ENCODE measurements at regions not wholly inside any gene's neighbourhood (a gene's known extent, or its start where the extent isn't known, plus 50 kb on each side); places are given as distances from the start of the nearest gene placed in this dataset.

DNA sequence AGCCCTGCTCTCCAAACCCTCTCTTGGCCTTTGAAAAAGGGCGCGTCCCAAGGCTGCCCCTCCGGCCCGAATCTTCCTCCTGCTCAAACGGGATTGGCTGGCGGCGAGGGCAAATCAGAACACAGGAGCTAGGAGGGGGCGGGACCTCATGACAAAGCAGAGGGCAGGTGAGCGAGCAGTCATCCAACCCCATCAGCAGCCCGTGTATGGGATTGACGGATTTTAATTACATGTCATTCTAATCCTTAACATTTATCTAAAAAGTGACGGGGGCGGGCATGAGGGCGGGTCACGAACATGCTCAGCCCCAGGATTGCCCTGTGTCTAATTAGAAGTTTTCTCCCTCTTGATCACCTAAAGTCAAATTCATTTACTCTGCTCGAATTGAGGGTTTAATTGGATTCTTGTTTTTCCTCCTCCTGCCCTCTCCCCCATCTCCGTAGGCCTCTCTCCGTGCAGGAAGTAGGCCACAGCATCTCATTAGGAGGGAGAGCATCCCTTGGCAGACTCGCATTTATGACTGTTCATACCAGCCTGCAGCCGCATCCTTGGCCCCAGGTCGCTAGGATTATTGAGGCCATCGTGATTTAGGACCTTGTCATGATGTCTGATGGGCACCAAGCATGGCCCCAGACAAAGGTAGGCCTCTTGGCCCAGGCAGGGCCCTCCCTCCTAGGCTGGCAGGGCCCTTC lies 147.1 kb downstream of the CHST1 start:
- ATAC-seq: no peak

DNA sequence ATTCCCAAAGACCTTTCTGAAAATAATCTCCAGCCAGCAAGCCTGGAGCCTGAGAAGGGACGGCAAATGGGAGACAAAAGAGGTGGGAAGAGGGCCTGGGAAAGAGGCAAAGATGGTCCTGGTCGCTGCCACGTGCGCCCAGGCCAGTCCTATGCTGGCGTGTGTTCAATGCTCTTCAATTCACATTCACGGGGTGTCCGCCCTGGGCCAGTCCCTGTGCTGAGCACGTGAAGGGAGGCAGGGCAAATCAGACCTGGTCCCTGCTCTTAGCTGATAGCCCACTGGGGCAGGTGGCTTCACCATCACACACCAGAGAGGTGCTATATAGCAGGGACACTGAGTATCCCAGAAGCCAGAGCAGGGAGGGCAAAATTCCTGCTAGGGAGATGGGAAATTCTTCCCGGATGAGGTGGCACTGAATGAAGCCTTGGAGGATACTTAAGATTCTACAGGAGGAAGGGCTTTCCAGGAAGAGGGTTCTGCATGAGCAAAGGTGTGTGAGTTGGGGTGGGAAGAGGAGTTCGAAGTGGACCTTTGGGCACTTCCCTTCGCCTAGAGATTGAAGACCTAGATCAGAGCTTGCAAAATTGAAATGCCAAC lies 148.2 kb downstream of the CHST1 start:
- ATAC-seq: no peak

DNA sequence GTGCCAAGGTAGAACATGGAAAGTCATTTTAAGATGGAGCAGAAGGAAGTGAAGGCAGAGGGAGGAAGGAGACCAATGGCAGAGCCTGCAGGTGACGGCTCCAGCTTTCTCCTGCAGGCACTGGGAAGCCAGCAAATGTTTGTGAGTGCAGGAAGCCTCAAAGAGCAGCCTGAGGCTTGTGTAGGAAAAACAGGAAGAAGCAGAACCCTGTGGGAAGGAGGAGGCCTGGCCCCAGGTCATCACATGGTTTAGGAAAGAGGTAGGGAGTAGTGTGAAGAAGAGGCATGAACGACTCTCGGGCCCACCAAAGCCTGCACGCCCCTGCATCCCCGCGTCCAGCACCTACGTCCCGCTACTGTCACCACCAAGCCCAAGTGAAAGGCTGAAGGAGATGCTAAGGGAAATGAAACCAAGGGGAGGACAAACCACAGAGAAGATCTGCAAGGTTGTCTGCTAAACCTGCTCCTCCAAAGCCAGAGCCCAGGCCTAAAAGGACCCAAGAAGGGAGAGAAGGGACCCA lies 151.5 kb downstream of the CHST1 start:
- no peak for ATAC-seq

DNA sequence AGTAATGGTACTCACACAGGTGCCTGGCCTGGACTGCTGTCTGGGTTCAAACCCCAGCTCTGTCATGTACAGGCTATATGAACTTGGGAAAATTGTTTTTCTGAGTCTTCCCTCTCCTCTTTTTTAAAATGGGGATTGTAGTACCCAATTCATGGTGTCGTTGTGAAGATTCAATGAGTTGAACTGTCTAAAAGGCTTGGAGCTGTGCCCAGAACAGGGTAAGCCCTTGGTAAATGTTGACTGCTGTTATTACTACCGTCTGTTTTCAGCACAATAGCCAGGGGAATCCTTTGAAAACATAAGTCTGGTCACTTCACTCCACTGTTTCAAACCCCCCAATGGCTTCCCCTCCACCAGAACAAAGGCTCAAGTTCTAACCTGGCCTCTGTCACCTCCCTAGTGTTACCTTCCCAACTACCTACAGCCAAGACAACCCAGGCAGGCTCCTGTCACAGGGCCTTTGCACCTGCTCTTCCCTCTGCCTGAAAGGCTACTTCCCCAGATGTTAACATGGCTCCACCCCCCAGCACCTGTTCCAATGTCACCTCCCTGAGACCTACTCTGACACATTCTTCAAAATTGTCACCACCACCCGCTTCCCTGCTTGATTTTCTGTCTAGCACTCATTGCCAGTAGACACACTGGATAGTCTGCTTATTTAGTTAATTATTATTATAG lies 152.8 kb downstream of the CHST1 start:
- ATAC-seq: no peak

DNA sequence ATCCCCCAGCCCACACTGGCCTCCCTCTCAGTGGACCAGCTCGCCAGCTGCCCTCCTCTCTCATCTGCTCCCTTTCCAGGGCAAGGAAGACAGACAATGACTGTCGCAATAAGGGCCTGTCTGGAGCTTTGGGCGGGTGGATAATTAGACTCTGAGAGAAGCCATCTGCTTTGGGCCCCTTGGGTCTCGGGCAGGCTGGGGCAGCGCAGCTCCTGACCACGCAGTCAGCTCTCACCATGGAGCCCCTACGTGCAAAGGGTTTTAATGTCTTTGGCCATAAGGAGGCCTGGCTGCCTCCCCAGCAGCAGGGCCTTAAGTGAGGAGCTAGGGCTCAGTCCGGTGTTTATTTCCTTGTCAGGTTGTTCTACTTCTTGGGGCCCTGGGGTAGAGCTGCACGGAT lies 153.9 kb downstream of the CHST1 start:
- ATAC-seq: no peak

DNA sequence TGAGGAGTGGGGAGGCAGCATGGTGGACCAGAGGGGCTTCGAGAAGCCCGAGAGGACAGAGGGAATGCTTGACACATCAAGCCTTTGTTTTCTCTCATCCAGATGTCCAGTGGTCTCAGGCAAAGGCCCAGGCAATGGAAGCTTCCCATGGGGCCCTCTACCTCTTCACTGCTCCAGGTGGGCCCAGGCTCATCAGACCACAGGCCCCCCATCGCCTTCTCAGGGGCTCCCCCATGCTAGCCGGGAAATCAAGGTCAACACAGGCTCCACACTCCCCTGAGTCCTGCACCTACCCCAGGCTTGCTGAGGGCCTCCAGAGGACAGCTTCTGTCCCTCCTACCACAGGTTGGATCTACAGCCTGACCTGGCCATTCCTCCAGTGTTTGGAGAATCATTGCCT lies 157.5 kb downstream of the CHST1 start:
- no peak for ATAC-seq

DNA sequence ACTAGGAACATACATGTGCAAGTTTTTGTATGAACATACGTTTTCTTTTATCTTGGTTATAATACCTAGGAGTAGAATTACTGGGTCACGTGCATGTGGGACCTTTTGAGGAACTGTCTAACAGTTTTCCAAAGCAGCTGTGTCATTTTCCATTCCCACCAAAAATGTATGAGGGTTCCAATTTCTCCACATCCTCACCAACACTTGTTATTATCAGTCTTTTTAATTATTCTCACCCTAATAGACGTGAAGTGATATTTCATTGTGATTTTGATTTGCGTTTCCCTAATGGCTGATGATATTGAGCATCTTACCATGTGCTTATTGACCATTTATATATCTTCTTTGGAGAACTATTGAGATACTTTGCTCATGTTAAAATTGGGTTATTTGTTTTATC lies 162.1 kb downstream of the CHST1 start:
- no peak for ATAC-seq

DNA sequence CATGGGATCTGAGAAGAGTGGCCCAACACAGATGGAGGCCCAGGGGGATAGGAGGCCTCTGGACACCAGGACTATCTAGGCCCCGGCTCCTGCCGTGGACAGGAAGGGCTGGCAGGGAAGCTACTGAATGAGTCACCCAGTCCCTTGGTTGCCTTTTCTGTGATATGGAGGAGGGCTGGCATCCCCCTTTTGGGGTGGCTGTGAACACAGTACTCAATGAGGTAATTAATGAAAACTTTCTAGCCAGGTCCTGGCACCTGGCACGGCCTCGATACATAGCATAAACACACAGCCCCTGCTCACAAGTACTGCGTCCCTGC lies 163.2 kb downstream of the CHST1 start:
- no peak for ATAC-seq

DNA sequence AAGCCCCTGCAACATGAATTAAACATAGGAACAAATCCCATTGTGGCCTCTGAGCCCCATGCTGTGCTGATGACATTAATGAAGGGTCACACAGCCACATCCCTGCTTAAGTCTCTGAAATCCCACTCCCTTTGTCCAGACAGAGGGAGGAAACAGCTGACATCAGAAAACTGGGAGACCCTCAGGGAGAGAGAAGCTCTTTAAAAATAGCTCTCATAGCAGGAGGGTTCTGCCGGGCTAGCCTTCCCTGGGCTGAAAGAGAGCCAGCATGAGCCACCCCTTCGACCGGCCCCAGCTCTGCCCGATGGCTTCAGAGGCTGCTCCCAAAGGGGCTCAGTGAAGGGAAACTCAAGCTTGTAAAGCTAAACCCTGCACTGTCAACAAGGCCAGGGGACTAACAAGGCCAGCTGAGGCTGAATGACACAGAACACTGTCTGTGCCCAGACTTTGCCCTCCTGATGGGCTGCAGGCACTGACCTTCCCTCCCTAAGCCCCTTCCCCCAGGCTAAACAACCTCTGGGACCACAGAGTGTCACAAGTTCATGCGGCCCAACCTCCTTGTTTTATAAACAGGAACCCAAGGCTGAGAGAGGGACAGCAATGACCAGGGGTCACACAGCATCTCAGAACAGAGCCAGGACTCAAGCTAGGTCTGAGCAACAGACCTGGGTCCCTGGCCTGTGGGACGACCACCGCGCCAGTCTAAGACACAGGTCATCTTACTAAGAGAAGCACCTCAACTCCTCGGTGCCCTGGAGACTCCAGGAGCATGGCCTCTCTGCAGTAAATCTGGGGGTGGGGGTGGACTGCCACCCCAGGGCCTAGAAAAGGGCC lies 163.8 kb downstream of the CHST1 start:
- no peak for ATAC-seq

DNA sequence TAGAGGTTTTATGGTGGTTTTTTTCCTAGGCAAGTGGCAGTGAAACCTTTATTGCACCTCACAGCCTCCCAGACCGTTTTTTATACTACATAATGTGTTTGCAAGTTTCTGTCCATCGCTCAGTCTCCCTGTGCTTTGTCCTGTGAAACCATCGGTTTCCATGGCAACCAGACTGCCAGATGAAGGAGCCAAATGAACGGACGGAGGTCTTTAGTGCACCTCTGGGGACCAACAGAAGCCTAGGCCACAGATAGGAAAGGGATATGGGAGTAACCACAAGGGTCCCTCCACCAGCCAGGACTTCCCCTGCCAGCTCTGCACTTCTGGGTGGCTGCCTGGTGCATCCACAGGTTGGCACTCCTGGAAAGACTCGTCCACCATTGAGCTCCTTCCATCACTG lies 165.0 kb downstream of the CHST1 start:
- no peak for ATAC-seq

DNA sequence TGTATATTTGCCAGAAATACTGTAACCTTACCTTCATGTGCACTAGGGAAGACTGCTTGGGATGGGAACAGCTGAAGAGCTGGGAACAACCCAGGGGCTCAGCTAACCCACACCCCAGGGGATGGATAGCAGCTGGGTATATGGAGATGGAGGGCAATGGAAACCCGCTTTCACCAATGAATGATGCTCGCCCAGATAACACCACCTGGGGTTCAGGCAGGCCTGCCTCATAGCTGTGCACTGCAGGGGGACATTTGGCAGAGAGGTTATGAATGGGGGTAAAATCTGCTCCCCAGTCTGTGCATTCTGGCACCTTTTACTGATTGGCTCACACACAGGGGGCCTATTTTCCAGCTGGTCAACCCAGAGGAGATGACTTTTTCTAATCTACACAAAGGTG lies 170.7 kb downstream of the CHST1 start:
- ATAC-seq: no peak

DNA sequence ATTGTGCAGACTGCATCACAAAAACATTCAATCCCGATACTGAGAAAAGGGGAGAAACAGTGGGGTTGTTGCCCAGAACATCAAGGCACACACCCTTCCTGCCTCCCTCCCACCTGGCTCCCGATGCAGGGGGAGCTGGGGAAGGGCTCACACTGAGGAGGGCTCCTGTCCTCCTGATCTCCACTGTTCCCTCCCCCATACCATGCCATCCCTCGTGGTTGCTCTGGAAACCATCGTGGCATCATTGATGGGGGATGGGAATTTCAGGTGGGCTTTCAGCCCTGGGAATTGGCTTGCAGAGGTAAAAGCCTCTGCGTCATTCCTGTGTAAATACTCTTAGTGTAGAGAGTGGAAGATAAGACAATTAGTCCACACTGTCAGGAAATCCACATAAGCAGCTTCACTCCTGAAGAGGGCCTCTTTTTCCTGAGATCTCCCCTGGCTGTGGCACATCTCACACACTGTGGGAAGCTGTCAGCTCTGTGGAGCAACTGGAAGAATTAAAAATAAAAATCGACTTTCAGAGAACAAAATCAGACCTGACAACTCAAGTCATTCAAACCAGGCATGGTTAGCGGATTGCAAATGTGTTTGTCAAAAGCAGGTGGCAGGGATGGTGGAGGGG lies 176.0 kb downstream of the CHST1 start:
- ATAC-seq: no peak

DNA sequence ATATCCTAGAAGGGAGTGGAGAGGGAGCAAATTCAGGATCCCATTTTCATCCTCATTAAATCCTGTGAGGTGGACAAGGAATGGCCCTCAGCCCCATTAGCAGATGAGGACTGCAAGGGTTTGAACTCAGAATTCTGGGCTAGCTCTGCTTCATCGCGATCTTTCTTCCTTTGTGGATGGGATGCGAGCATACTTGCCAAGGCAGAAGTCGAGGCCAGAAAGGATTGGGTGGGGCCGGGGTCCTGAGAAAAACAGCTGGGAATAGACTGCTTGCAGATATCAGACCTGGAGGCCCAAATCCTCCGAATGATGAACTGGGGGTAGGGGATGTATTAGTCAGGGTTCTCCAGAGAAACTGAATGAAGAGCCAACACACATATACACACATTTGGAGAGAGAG lies 179.0 kb downstream of the CHST1 start:
- no peak for ATAC-seq

DNA sequence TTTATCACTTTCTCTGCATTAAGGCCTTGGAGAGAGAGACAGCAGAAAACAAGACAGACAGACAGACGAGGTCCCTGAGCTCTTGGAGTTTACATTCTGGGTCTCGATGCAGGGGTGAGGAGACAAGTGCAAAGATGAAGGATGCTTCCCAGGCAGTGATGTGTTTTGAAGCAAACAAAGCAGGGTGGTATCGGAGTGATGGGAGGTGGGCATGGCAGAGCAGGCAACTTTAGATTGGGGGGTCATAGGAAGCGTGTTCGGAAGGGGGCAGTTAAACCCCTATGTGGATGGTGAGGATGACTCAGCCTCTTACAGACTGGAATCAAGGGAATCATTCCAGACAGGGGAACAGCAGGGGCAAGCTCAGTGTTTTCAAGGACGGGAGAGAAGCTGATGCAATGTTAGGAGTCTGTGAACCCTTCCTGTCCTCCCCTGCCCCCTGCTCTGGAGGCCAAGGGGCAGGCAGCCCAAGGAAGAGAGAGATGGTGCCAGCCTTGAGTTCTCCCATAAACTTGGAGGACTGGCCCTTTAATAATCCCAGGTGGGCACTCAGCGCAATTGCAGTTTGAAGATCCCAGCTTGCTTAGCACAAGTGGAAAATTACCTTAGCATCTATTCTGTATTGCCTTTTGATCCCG lies 180.2 kb downstream of the CHST1 start:
- ATAC-seq: no peak

DNA sequence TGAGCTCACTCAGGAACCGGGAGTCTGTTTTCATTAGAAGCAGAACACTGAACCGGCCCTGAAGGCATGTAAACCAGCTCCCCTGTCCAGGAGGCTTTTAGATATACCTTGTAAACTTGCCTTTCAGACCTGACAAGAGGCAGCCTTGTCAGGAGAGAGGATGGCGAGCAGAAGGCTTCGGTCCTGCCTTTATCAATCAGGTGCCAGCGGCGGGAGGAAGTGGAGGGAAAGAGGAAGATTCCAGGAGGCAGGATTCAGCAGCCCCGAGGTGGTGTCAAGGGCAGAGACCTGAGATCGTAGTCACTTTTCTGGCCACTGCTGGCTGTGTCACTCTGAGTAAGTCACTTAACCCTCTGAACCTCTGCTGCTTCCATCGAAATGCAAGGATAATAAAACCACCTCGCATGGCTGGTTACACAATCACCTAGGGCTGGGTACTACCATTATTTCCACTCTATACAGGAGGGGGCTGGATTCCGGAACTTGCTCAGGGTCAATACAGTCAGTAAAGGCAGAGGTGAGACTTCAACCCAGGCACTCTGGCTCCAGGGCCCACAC lies 181.0 kb downstream of the CHST1 start:
- no peak for ATAC-seq

DNA sequence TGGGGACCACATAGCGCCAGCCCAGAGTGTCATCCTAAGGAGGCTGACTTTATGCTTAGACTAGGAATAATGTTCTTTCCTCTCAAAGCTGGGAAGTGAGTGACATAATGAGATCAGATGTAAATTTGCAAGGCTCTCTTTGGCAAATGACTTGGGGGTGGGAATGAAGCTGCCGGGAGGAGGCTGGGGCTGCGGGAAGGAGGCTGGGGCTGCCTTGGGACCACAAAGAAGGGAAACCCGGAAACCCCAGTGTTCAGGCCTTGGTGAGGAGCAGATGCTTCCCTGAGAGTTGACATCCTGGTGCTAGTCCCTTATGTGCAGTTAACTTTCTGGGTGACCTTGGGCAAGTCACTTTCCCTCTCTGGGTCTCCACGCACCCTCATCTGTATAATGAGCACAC lies 182.0 kb downstream of the CHST1 start:
- no peak for ATAC-seq

DNA sequence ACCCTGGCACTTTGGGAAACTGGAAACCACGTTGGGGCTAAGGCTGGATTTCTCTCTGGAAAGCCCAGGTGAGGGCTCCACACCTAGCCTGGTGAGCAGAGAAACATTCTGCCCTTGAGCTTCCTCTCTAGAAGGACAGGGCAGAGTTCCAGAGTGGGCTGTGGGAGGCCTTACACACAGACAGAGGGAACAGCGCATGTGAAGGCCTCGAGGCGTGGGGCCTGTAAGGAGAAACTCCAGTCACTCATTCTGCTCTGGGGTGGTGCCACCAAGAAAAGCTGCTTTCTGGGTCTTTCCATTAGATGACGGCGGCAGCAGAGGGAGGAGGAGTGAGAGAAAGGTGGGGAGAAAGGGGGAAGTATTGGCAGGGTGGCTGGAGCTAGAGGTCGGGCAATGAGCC lies 183.1 kb downstream of the CHST1 start:
- no peak for ATAC-seq

DNA sequence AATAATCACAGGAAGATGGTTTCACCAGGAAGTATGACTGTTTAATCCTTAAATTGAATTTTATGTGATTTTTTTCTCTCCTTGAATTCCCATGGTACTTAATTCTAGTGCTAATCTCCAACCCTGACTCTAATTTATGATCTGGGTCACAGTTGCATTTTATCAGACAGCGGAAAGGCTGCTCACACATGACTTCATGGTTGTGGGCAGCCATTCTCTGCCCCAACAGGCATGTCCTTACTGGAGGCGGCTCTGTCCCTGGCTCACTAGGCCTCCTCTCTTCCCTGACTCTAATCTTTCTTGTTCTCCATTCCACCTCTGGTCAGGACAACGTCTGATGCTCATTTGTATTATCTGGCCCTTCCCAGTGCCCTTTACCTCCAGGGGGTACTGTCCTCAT lies 184.4 kb downstream of the CHST1 start:
- ATAC-seq: no peak

DNA sequence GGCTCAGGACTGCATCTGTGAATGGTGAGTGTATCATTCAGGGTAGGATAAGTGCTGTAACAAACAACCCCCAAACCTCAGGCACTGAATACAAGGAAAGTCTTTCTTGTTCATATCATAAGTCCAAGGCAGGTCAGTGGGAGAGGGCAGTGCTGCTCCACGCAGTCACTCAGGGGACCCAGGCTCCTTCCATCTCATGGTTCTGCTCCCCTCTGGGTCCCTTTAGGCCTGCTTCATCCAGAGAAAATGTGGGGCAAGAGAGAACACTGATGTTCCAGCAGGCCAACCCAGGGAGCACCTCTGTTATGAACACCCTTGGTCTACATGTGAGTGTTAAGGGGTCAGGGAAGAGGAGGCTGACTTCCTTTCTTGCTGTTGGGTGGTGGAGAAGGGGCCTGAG lies 187.8 kb downstream of the CHST1 start:
- no peak for ATAC-seq

DNA sequence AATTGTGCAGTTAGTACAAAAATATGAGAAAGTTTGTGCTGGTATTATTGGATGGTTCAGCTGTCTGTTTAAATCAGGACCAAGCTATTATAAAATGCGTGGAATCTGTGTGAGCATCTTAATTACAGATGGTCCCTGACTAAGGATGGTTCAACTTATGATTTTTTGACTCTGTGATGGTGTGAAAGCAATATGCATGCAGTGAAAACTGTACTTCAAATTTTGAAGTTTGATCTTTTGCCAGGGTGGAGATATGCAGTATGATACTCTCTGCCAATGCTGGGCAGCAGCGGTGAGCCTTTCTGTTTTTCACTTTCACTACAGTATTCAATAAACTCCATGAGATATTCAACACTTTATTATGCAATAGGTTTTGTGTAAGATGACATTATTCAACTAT lies 189.3 kb downstream of the CHST1 start:
- no peak for ATAC-seq

DNA sequence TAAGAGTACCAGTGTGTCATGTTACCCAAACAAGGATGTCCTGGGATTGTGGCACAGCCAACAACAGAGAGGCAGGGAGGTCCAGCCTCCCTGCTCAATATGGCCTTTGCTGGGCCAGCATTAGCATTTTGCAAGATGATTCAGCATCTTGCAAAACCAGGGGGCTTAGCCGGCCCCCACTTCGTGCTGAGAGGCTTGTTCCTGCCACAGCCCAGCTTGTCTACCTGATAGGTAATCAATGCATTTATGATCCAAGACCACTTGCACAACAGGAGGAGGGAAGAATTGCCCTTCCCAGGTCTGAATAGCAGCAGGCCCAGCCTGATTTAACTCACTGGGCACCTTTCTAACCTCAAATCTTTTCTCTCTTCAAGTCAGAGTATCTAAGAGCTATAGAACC lies 189.0 kb upstream of the SYT13 start:
- ATAC-seq: no peak

DNA sequence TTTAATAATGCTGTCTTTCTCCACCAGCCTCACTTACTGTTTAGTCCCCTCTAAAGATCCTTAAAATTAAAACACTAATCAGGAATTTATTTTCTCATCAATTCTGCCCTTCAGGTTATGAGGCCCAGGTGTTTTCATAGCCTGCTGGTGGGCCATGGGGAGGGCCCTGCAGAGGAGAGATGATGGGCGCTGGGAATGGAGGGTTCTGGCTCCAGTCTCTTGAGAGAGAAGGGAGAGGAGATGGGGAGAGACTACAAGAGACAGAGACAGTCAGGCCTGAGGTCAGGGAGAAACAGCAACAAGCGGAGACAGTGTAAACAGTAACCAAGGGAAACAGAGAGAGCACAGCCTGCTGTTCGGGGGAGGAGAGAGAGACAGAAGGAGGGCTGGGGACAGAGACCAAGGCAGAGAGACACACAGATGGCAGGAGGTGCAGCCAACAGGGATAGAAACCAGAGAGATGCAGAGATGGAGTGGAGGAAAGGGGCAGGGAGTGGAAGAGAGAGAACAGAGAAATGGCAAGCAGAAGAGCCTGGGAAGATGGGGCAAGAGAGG lies 187.3 kb upstream of the SYT13 start:
- no peak for ATAC-seq

Data from esophagus mucosa (tissue), 1 donor.